GM18909 (cell line): ENCODE measurements at regions not wholly inside any gene's neighbourhood (a gene's known extent, or its start where the extent isn't known, plus 50 kb on each side); places are given as distances from the start of the nearest gene placed in this dataset.

Experiments used
- ATAC-seq: cut with Tn5 transposase; IDR thresholded peaks from one replicate; pipeline ENCODE4 v1.9.1; 2021; ENCODE audit warnings: mild to moderate bottlenecking; ENCODE audit not compliant: unreplicated experiment, poor library complexity

DNA sequence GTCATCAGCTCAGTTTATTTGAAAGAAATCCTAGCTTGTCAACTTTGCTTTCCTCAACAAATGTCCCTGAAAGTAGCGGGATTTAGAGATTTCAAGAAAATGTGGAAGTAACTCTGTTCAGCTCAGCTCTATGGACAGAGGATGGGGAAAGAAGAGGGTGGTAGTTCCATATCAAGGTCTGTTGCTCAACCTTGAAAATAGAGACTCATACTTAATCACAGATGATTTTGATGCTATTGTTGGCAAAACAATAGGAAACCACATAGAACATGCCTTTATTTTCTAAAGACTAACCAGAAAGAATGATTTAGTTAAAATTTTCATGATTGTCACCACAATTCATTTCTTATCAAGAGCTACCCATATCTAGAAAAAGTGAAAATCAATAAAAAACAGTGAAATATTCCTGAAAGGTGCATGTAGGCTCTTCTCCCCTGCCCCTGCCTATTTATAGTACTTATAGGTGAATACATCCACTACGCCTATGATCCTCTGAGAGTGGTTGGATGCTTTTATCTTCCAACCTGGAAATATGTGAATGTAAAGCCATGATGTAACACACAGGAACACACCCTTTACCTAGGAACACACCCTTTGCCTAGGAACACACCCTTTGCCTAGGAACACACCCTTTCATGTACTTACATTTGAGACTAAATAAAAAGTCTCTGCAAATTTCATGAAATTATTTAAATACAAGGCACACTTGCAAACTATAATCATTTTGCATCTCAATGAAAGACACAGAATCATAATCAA is 65.8 kb downstream of the ETAA1 start:
- no peak for ATAC-seq

DNA sequence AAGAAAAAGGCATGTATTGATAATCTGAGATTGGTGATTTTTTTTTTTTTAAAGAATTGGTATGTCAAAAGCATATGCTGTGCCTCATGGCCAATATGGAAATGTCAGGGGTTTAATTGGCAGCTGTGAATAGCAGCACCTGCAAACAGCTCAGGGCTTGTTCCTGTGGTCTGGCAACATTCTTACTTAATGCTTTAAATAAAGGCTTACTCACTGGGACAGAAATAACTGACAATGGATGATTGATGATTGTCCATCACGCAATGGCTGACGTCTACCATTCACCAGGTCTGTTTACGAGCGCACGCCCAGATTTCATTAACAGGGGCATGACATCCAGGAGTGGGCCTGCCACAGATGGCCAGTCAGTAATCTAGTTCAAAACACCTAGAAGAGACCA is 66.7 kb downstream of the ETAA1 start:
- ATAC-seq: no peak

DNA sequence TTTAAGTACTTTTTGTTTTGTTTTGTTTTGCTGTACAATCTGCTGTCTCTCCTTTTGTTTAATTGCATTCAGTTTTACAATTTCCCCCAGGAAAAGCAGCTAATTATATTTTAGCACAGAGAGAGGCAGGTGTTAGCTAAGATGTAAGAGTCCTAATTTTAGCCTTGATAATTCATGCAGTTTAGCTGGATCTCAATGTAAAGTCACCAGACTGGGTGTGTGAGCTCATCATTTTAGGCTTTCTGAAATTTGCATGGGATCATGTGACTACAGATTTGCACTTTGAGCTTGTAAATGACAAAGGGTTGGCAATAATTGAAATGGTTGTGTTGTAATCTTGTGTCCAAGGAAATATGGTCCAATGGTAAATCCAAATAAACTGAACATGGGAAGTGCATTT is 68.5 kb downstream of the ETAA1 start:
- no peak for ATAC-seq

DNA sequence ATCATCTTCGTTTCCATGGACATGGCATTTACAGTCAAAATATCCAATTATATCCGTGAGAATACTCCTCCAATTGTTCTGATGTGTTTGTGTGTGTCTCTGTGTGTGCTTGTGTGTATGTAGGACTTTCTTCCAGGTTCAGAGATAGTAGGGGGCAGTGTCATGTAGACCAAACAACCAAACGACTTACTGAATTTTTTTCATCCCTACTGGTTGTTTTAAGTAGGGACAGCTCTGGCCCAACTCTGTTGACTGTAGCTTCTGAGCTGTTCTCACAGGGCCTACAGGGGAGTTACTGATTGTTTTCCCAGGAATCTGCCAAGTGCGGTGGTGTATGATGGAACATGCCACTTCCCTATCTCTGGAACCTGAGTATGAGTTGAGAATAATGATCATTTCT is 69.6 kb downstream of the ETAA1 start:
- ATAC-seq: no peak

DNA sequence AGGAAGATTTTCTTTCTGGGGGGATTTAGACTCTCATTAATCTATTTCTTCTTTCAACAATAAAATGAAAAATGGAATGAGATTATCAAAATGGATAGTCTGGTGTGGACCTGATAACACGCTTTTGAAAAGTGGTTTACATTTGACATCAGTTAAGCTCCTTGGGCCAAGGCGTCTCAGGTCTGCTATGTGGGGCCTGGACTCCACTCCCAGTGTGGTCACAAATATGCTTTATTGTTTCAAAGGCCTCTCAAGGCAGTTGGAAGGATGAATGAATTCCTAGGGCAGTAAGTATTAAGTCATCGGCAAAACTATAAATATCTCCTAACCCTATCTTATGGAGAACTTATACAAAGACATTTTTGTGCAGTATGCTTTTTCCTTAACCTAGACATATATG is 74.5 kb downstream of the ETAA1 start:
- no peak for ATAC-seq

DNA sequence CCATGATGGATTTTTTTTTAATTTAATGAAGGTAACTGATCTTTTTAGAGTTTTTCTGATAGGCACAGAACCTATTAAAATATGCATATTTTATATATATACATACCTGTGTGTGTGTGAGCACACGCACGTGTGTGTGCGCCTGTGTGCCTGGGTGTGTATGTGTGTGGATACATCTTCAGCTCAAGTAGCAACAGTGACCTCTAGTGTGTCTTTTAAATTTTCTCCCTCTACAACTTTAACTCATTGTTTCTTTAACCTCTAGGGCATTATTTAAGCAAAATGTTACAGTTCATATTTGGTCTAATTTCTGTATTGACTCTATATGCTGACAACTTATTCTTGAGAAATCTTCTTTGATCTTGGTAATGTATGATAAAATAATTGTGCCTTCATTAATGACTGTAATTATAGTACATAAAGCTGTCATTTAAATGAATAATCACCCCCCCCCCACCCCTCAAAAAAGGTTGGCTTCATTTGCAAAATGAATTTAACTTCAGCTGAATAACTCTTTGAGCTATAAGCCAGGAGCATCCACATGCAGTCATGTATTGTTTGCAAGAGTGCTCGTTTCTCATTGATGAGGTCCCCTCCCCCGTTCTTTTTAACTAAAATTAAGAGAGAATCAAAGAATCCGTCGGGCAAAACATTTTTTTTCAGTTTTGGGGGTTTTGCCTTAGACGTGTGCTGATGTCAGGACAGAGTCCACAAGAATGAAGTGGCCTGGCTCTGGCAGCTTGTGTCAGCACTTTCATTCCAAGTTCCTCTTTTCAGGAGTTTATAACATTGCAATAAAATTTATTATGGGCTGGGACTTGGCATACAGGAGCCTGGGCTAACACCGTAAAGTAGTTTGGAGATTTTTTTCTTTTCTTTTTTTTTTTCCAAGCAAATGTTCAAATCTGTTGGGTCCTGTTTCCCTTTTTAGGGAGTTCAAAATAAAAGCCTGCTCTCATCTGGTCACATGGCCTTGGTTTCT is 80.0 kb downstream of the ETAA1 start:
- no peak for ATAC-seq

DNA sequence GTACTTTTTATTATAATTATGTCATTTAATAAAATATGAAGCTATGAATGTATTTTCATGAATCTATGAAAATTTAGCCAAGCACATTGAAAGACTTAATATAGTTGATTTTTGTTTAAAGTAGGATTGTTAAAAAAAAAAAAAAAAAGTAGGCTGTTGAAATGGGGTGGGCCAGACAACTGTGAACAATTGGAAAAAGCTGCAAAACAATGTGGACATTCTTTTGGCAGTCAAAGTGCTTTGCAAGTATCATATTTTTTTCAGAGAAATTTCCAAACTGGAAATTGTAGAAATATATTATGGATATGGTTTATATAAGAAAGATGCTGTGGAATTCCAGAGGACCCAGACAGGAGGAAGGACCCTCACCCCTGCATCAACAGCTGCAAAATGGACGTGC is 82.1 kb downstream of the ETAA1 start:
- no peak for ATAC-seq

DNA sequence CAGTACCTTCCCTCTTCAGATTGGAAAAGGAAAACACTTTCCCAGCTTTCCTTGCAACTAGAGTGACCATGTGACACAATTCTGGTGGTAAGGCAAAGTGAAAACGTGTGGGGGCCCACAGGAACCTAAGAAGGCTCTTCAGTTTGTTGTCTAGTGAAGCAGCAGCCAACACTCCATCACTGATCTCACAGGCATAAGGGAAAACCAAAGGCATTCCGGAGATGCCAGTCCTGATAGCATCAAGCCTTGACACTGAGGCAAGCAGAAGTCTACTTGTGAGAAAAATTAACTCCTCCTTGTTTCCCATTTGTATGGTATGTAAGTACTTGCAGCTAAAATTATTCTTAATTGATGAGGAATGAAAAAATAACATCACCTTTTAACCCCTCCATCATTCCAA is 88.3 kb downstream of the ETAA1 start:
- ATAC-seq: no peak

DNA sequence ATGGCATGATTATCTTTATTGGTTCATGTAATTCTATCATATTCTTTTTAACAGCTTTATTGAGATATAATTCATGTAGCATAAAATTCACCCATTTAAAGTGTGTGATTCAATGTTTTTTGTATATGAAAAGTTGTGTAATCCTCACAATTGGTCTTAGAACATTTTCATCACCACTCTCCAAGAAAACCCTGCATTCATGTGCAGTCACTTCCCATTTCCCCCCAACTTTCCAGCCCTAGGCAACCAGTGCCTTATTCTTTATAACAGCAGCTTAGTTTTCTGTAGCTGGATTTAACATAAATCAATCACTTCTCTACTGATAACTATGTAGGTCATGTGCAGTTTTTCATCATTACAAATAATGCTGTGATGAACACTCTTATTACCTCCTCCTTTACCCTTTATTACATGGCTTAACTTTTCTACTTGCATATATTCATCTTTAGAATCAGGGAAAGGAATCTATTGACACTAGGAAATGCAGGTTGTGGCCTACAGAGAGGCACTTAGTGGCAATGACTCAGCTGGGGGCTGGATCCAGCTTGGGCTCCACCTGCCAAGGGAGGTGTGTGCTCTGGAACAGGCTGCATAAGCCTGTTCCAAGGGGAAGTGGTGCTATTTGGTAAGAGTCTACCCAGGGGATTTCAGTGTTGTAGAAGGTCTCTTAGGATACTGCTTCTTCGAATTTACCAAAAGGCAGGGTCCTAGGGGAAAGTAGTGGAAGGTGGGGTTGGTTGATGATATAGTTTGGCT is 89.1 kb downstream of the ETAA1 start:
- no peak for ATAC-seq

DNA sequence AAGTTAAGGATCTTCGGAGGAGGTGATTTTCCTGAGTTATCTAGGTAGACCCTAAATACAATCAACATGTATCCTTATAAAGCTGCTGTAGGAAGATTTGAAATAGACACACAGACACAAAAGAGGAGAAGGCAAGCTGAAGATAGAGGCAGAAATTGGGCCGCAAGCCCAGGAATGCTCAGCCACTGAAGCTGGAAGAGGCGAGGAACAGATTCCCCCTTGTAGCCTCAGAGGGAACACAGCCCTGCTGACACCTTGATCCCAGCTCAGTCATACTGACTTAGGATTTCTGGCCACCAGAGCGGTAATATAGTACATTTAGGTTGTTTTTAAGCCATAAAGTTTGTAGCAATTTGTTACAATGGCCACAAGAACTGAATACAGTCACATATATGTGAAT is 90.9 kb downstream of the ETAA1 start:
- ATAC-seq: no peak

DNA sequence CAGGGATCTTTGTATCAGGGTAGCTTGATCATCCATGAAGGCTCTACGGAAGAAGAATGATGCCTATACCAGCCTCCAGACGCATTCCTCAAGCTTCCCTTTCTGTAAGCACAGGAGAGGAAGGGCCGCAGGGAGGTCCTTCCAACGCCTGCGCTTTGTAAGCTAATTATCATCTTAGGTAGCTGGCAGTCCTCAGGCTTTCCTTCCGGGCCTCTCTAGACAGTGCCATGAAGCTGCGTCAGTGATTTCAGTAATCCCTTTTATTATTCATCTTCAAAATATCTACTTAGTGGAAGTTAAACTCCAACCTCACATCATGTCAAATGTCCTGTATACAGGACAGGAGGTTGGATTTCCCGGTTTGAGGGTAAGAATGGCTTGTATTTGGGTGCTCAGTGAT is 92.3 kb downstream of the ETAA1 start:
- ATAC-seq: no peak

DNA sequence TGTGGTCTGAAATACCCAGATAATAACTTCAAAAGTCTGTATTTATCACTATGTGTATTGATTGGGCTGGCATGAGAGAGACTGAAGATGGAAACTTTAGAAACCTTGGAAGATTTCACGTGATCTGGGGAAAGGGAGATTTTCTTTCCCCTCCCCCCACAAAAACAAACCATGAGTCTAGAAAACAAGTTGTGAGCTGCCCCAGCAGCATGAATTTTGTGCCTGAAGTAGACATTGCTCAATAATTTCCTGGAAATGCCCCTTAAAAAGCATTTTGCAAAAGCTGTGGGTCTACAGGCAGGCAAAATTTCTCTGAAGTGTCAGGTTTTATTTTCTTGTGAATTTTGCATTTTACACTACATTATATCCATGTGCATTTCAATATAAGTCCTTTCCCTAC is 101.8 kb downstream of the ETAA1 start:
- ATAC-seq: no peak

DNA sequence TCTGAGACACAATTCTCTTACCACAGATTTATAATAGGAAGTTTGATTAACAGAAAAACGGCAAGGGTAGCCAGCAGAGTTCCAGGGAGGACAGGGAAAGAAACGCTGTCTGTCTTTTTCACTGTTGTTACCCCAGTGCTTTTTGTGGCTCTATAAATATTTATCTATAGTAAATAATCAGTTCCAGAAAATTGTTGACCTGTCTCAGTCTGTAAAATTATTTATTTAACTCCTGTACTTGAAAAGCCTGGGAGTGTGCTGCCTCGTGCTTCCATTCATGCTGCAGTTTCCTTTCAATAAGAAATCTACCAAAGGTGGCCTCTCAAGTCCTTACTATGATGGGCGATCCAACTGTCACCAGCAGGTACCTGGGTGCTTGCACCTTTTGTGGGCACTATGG is 102.9 kb downstream of the ETAA1 start:
- no peak for ATAC-seq

DNA sequence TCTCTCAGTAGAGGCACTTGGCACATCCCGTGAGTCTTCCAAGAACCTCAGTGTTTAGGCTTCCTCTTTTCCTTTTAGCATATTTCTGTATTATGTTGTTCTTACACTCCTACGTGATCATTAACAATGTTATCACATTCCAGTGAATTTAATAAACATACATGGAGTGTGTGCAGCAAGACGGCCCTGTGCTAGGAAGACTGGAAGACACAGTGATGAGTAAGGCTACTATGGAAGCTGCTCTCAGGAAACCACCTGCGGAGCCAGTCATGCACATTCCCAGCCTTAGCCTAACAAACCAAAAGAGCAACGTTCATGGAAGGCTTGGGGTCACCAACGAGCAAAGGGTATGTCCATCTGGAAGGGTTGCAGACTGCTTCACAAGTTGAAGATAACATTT is 103.4 kb downstream of the ETAA1 start:
- ATAC-seq: no peak

DNA sequence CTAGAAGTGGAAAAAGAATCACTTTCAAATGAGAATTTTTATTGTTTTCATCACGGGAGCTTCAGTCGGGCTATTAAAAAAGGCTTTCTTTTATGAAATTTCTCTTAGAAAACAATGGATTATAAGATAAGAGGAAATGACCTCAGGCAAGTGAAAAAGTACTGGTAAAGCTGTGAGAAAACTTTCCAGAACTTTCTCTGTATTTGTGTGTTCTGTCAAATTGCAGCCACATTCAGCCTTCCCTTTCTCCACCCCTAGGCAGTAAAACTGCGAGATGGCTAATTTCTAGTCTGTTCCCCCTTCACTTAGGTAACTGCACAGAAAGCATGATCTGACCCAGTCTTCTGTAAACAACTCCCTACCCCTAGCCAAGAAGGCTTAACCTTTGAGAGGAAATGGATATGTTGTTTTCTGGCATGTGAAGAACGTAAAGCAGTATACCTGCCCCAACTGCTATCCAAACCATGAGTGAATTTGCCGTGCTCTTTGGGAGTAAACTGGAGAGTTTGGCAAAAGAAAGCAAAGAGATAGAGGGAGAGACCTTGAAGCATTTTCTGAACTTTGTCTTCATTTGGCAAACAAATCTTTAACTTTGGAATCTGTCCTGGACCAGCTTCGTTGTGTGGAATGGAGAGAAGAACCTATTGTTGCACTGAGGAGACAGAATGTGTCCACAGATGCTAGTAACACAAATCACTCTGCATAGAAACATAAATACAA is 105.4 kb downstream of the ETAA1 start:
- no peak for ATAC-seq

DNA sequence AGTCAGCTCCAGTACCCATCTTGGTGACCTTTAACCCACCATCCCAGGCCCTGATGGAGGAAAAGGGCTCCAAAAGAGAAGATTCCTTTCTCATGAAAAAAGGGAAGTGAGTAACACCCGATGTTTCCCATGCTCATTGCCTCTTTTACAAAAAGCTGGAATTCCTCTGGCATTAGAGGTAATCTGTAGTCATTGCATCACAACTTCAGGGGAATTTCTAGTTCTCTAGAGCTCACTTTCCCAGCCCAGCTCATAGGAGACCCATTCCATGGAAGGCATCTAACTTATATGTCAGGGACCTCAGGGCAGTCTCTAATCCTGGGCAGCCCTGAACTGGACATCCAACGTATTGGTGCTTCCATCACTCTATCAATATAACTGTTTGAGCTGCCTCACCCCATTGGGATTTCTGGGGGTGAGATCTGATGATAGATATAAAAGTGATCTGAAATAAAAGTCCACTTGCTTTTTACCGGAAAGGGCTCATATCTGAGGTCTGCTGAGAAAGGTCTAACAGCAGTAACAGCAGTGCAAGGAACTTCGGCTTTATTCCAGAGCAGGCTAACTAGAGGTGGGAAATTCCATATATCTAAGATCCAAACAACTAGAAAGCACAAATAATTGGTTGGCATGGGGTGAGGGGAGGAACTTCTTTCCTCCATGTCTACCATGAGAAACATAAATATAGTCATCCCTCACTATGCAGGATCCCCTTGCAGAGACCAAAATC is 106.1 kb downstream of the ETAA1 start:
- ATAC-seq: no peak

DNA sequence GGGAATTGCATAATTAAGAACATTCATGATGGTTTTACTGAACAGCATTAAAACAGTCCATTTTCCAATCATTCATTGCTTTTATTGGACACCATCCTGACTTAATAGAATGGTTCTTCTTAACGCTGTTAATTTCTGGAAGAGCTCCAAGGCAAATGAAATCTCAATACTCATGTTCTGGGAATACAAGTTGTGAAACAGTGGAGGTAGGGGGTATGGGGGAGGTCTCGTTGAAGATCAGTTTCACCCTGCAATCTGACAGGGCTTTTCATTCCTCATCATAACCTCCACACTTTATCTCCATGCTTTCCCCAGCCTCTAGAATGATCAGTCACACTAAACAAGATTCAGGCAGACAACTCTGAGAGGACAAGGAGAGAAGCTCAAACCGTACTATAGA is 113.6 kb downstream of the ETAA1 start:
- no peak for ATAC-seq

DNA sequence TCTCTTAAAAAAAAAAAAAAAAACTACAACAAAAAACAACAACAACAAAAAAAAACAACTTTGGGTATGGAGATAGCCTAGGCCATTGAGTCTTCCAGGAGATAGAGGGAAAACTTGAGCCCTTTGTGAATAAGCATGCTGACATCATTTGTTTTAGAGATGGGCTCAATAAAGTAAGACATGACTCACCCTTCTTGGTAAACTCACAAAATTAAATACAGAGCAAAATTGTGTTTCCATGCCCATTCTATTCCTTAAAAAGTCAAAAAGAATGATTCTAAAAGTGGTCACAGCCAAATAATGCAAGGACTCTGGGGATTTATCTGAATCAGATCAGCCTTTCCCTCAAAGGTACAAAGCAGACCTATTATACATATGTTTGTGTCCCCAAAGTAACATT is 117.4 kb downstream of the ETAA1 start:
- no peak for ATAC-seq

DNA sequence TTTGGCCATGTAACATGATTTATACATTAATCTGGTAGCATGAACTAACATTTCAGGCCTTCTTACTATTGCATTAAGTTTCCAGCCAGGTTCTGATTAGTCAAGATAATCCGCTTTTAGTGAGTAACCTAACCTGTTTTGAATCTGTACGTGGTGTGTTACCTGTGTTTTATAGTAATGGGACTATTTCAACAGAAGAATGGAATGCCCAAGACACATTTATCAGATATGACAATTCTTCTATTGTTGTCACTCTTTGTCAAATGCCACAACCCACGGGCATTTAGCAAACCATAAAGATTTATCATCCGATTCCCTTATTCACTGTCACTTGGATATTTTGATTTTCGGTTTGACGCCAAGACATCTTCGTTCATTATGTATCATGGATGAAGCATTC is 117.9 kb downstream of the ETAA1 start:
- no peak for ATAC-seq

DNA sequence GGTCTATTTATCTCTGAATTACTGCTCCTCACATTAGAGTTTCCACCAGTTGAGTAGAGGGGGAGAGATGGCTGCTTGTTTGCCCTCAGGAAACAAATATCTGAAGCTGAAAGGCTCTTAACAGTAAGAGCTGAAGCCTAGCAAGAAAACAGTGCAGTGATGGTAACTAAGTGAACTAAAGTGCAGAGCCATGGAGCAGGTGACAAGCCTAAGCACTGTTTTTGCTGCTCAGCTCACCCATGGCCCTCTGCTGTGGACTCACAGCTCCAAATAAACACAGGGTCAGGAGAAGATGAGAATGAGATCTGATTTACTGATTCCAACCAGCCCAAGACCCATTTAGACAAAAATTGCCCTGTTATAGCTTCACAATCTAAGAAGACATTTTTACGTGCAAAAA is 118.4 kb downstream of the ETAA1 start:
- no peak for ATAC-seq
